ENCODE measurements at regions not wholly inside any gene's neighbourhood (a gene's known extent, or its start where the extent isn't known, plus 50 kb on each side); places are given as distances from the start of the nearest gene placed in this dataset.

GRCh38 chr7:68313806-68314205, 1284.5 kb upstream of the AUTS2 start:
- no peak for TF ChIP-seq POLR2AphosphoS5 (IDR thresholded peaks at IDR 0.05)
- TF ChIP-seq POLR2A (IDR thresholded peaks at IDR 0.05), result no peak
- no peak for TF ChIP-seq CTCF (IDR thresholded peaks at IDR 0.05)
- no peak for TF ChIP-seq EP300 (IDR thresholded peaks at IDR 0.05)
